ENCODE measurements at regions not wholly inside any gene's neighbourhood (a gene's known extent, or its start where the extent isn't known, plus 50 kb on each side); places are given as distances from the start of the nearest gene placed in this dataset.
A peak's percentile ranks its signal among the peaks of the same experiment; 100 is the strongest.

- peaks cover 52% of the 10 kb centered on the region for H3K4me1 Mint-ChIP-seq
Observed at GRCh38 chr1:219539645-219540254, 73.2 kb downstream of the ZC3H11B start.

GRCh38 chr1:219538886-219539285 lies 74.0 kb downstream of the ZC3H11B start:
- peaks cover under 1% of the 10 kb centered on the region for H3K9me3 Mint-ChIP-seq
- no peak for TF ChIP-seq CTCF (IDR thresholded peaks at IDR 0.05; ENCODE audit: unreplicated experiment in 3 of 3)
- peak overlapping the region; percentile 95 to 97 (median 95) for H3K27ac Mint-ChIP-seq
- no peaks in the 10 kb centered on the region for H3K27me3 Mint-ChIP-seq (ENCODE audit: low read depth)
- no peak overlapping the region for H3K4me3 Mint-ChIP-seq
- peaks cover under 1% of the 10 kb centered on the region for H3K36me3 Mint-ChIP-seq (ENCODE audit: low read depth)
- H3K4me1 Mint-ChIP-seq, result peaks cover 49% of the 10 kb centered on the region

More at GRCh38 chr1:219539645-219540254, 73.2 kb downstream of the ZC3H11B start:
- H3K4me3 Mint-ChIP-seq, result no peak overlapping the region
- peak overlapping the region; percentile 49 to 95 (median 55) for H3K27ac Mint-ChIP-seq
- no peaks in the 10 kb centered on the region for H3K27me3 Mint-ChIP-seq (ENCODE audit: low read depth)
- TF ChIP-seq CTCF (IDR thresholded peaks at IDR 0.05; ENCODE audit: unreplicated experiment in 3 of 3), result no peak
- H3K36me3 Mint-ChIP-seq (ENCODE audit: low read depth), result peaks cover 9% of the 10 kb centered on the region
- peaks cover 9% of the 10 kb centered on the region for H3K9me3 Mint-ChIP-seq

GRCh38 chr1:219537223-219537631 lies 75.7 kb downstream of the ZC3H11B start:
- Mint-ChIP-seq H3K27me3 (ENCODE audit: low read depth) (no peaks in the 10 kb centered on the region), H3K4me1 (peaks cover 63% of the 10 kb centered on the region), H3K27ac (peak overlapping the region; percentile 95 to 97 (median 95)), H3K4me3 (peak overlapping the region in 2 of 3 experiments; percentile 14 to 26), H3K9me3 (no peaks in the 10 kb centered on the region), H3K36me3 (ENCODE audit: low read depth) (no peaks in the 10 kb centered on the region)
- no peak for TF ChIP-seq CTCF (IDR thresholded peaks at IDR 0.05; ENCODE audit: unreplicated experiment in 3 of 3)

GRCh38 chr1:219536038-219536437 lies 76.9 kb downstream of the ZC3H11B start:
- H3K4me3 Mint-ChIP-seq, result no peak overlapping the region
- no peaks in the 10 kb centered on the region for H3K9me3 Mint-ChIP-seq
- H3K4me1 Mint-ChIP-seq, result peaks cover 62% of the 10 kb centered on the region
- peak overlapping the region; percentile 95 to 97 (median 95) for H3K27ac Mint-ChIP-seq
- no peak for TF ChIP-seq CTCF (IDR thresholded peaks at IDR 0.05; ENCODE audit: unreplicated experiment in 3 of 3)
- no peaks in the 10 kb centered on the region for H3K27me3 Mint-ChIP-seq (ENCODE audit: low read depth)
- no peaks in the 10 kb centered on the region for H3K36me3 Mint-ChIP-seq (ENCODE audit: low read depth)

GRCh38 chr1:219534991-219535390 lies 77.9 kb downstream of the ZC3H11B start:
- Mint-ChIP-seq H3K9me3 (no peaks in the 10 kb centered on the region), H3K27me3 (ENCODE audit: low read depth) (no peaks in the 10 kb centered on the region), H3K36me3 (ENCODE audit: low read depth) (no peaks in the 10 kb centered on the region), H3K27ac (peak overlapping the region; percentile 79 to 89 (median 87)), H3K4me3 (no peak overlapping the region), H3K4me1 (peaks cover 62% of the 10 kb centered on the region)
- no peak for TF ChIP-seq CTCF (IDR thresholded peaks at IDR 0.05; ENCODE audit: unreplicated experiment in 3 of 3)

- TF ChIP-seq CTCF (IDR thresholded peaks at IDR 0.05; ENCODE audit: unreplicated experiment in 3 of 3), result no peak
- H3K27me3 Mint-ChIP-seq (ENCODE audit: low read depth), result no peaks in the 10 kb centered on the region
- H3K27ac Mint-ChIP-seq, result peak overlapping the region; percentile 39 to 79 (median 69)
- no peaks in the 10 kb centered on the region for H3K9me3 Mint-ChIP-seq
- H3K4me1 Mint-ChIP-seq, result peaks cover 63% of the 10 kb centered on the region
- H3K36me3 Mint-ChIP-seq (ENCODE audit: low read depth), result no peaks in the 10 kb centered on the region
- no peak overlapping the region for H3K4me3 Mint-ChIP-seq
Observed at GRCh38 chr1:219533280-219533679, 79.6 kb downstream of the ZC3H11B start.

All from nephron (organoid).